ENCODE measurements at regions not wholly inside any gene's neighbourhood (a gene's known extent, or its start where the extent isn't known, plus 50 kb on each side); places are given as distances from the start of the nearest gene placed in this dataset.
A peak's percentile ranks its signal among the peaks of the same experiment; 100 is the strongest.

- FAIRE-seq (no peak), DNase-seq (ENCODE audit: insufficient read length, low spot score) (peak; percentile 92)
- TF ChIP-seq, protein P1, sequence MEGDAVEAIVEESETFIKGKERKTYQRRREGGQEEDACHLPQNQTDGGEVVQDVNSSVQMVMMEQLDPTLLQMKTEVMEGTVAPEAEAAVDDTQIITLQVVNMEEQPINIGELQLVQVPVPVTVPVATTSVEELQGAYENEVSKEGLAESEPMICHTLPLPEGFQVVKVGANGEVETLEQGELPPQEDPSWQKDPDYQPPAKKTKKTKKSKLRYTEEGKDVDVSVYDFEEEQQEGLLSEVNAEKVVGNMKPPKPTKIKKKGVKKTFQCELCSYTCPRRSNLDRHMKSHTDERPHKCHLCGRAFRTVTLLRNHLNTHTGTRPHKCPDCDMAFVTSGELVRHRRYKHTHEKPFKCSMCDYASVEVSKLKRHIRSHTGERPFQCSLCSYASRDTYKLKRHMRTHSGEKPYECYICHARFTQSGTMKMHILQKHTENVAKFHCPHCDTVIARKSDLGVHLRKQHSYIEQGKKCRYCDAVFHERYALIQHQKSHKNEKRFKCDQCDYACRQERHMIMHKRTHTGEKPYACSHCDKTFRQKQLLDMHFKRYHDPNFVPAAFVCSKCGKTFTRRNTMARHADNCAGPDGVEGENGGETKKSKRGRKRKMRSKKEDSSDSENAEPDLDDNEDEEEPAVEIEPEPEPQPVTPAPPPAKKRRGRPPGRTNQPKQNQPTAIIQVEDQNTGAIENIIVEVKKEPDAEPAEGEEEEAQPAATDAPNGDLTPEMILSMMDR (IDR thresholded peaks at IDR 0.05; ENCODE audit: insufficient read depth, missing control alignments) = no peak
Measured at GRCh38 chr3:43998836-43999727, 242.6 kb upstream of the TOPAZ1 start.

DNA sequence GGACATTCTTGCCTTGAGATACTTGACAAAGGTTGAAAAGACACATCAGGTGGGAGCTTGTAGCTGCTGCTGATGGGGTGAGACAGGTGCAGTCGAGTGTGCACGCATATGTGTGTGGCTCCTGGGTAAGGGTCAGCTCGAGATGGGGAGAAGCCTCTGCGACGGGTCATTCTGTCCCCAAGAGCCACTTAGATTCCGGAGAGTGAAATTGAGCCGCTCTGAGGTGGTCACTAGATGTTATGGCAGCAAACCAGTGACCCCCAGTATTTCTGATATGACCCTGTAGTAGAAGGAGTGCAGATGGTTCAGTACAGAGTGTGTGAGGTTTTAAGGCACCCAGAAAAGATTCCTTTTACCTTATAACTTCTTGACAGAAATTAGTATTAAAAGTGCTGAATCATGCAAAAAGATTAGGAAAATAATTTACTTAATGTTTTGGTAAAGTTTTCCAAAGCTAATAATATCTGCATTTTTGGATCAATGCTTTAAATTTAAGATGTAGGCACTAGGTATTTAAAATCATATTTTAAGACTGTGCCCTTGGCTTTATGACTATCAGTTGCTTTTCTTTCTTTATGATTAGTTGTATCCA lies 241.9 kb upstream of the TOPAZ1 start:
- DNase-seq (ENCODE audit: insufficient read length, low spot score) (no peak), FAIRE-seq (no peak)
- TF ChIP-seq, protein P1 (IDR thresholded peaks at IDR 0.05; ENCODE audit: insufficient read depth, missing control alignments) = no peak

DNA sequence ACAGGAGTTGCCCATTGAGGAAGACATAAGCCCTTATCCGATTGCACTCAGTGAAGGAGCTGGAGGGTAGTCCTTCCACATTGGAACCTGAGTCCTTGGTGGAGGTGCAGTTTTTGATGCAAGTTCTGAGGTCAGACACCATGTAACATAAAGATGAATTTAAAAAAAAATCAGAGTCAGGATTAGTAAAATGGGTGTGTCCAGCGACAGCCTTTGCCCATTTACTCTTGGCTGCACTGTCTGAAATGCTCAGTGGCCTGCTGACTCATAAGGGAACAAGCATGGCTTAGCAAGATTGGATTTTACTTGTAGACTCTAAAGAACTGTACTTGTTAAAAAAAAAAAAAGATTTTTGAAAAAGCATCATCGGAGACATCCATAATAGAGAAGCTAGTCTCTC lies 241.1 kb upstream of the TOPAZ1 start:
- FAIRE-seq = no peak
- no peak for DNase-seq (ENCODE audit: insufficient read length, low spot score)
- TF ChIP-seq, protein P1 (IDR thresholded peaks at IDR 0.05; ENCODE audit: insufficient read depth, missing control alignments) = no peak

DNA sequence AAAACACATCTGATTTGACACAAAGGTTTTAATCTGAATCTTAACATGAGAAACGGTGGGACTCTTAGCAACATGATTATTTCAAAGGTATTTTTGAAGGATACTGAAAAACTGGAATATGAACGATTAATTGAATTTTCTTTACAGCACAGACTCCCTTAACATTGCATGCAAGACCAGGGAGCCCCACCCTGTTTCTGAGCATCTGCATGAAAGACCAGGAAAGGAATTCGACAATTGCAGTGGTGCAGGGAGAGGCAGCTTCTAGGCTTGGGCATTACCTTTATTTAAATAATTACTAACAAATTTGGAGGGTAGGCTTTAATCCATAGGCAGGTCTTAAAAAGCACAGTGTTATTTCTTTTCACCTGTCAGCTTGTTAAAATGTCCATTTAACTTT lies 240.6 kb upstream of the TOPAZ1 start:
- FAIRE-seq (no peak), DNase-seq (ENCODE audit: insufficient read length, low spot score) (no peak)
- TF ChIP-seq, protein P1 (IDR thresholded peaks at IDR 0.05; ENCODE audit: insufficient read depth, missing control alignments) = no peak

DNA sequence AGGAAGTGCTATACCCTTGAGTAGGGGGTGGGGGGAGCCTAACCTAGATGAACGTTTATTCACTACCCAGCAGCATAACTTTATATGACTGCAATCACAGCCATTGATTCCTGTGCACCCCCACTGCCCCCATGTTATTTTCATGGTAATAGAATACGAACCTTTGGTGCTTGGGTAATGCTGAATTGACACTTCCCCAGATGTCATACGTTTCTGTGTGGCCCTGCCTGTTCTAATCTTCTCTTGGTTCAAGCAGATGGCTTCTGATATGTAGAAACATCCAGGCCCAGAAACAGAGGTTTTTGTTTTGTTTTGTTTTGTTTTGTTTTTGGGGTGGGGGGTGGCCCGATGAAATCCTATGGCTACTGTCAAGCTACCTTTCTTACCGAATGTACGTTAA lies 237.9 kb upstream of the TOPAZ1 start:
- TF ChIP-seq, protein P1 (IDR thresholded peaks at IDR 0.05; ENCODE audit: insufficient read depth, missing control alignments) = no peak
- DNase-seq (ENCODE audit: insufficient read length, low spot score) (no peak), FAIRE-seq (no peak)

GRCh38 chr3:44011680-44012079 lies 230.0 kb upstream of the TOPAZ1 start:
- TF ChIP-seq, protein P1 (IDR thresholded peaks at IDR 0.05; ENCODE audit: insufficient read depth, missing control alignments) = no peak
- FAIRE-seq = no peak
- no peak for DNase-seq (ENCODE audit: insufficient read length, low spot score)

All from D721Med (cell line).